GM19467 (cell line): ENCODE measurements at regions not wholly inside any gene's neighbourhood (a gene's known extent, or its start where the extent isn't known, plus 50 kb on each side); places are given as distances from the start of the nearest gene placed in this dataset.

Experiments
- ATAC-seq: cut with Tn5 transposase; IDR thresholded peaks from one replicate; pipeline ENCODE4 v1.9.1; 2021; ENCODE audit warnings: mild to moderate bottlenecking, moderate library complexity; ENCODE audit not compliant: unreplicated experiment

DNA sequence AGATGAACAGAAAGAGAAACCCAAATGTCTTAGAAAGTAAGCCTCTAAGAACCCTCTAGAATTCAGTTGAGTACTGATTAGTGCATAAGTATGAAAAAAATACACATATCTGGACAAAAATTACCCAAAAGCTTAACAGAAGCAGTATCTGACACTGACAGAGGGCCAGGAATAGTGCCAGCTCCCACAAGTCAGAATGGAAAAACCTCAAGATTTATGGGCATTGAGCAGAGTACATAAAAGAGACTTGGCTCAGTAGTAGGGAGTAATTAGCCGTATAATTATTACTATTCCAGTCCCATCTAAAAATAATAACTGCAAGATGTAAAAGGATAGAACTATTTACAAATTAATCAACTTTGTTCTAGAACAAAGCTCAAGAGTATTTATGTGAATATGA, 834.5 kb downstream of the FAM181B start:
- no peak for ATAC-seq

DNA sequence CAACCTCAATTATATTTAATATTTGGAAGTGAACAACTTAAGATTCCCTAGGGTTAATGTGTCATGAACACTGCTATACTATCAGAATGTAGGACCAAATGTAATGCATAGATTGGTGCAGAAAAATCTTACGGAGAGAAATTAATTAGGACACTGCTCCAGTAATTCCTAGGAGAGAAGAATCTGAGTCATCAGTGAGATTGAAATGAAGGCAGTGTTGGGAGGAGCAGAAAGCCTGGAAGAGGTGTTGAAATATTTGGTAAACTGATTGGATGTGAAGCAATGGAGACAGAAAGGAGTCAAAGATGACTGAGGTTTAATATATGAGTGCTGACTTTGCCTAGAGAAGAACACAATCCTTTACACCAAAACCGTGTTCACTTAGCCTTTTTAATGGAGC, 836.0 kb downstream of the FAM181B start:
- no peak for ATAC-seq

DNA sequence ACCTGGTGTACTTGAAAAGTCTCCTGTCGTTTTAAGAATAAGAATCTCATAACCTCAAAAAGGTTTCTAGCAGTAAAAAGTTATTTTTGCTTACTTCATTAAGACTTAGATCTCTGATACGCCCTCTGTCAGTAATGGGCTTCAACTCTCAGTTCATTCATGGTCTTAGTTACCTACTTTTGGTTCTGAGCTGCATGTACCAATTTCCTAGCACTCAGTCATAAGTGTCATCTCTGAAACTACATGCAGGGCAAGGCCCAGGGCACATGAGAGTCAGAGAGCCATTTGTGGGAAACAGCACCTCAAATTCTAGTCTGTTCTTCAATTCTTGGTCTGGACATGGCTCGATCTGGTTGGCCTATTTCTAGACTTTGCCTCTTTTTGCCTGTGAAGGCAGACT, 838.4 kb downstream of the FAM181B start:
- no peak for ATAC-seq

DNA sequence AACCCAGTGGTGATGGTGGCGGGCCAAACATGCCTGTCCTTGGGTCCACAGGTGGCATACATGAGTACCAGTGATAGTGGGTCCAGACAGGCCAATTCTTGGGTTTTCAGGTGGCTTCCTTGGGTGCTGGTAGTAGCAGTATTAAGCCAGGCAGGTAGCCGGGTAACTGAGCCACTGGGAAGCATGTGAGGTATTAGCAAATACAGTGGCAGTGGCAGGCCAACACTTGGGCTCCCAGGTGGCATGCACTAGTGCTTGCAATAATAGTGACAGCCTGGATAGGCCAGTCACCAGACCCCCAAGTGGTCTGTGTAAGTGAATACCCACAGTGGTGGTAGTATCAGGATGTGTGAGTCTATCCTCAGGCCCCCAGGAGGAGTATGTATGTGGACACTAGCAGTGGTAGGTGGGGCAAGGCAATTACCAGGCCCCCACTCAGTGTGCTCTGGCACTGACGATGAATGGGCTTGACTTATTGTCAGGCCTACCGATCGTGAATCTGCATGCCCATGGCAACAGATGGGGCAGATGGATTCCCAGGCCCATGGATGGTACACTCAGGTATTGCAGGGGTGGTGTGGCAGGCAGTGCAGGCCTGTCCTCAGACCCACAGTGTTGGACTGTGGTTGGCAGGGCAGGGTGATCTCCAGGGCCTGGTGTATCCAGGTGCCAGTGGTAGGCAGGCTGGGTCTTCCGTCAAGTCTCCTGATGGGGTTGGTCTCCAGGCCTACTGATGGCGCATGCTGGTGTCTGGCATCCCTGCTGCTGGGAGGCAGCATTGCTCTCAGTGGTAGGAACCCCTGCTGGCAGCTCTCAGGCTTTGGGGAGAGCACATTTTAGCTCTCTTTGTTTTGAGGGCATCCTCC, 840.7 kb downstream of the FAM181B start:
- no peak for ATAC-seq

DNA sequence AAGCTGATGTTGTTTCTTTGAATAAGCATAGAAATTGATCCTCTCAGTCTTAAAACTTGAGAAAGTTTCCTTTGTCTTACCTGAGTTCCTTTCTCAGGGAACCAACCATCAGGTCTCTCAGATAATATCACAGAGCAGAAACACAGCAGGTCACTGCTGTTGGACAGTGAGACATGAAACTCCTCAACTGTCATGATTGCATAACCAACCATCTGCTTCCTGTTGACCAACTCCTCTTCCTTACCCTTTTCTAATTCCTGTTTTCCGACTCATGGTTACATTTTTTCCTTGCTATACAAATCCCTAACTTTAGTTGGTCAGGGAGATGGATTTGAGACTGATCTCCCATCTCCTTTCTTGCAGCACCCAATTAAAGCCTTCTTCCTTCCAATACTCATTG, 845.3 kb downstream of the FAM181B start:
- no peak for ATAC-seq

DNA sequence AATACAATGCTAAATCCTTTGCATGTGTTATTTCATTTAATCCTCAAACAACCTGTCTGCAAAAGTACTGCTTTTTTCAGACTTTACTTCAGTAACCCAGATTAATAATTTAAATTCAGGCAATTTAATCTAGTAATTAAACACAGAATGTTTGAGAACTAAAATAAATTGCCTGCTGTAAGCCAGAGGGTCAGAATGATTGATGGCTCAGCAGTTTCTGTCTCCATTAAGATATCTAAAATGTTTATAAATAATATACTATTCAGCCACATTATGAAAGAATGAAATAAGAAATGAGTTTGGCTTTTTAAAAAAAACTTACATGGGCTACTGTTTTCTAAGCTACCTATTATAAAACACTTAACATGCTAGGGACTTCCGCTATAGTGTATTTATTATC, 846.0 kb downstream of the FAM181B start:
- no peak for ATAC-seq

DNA sequence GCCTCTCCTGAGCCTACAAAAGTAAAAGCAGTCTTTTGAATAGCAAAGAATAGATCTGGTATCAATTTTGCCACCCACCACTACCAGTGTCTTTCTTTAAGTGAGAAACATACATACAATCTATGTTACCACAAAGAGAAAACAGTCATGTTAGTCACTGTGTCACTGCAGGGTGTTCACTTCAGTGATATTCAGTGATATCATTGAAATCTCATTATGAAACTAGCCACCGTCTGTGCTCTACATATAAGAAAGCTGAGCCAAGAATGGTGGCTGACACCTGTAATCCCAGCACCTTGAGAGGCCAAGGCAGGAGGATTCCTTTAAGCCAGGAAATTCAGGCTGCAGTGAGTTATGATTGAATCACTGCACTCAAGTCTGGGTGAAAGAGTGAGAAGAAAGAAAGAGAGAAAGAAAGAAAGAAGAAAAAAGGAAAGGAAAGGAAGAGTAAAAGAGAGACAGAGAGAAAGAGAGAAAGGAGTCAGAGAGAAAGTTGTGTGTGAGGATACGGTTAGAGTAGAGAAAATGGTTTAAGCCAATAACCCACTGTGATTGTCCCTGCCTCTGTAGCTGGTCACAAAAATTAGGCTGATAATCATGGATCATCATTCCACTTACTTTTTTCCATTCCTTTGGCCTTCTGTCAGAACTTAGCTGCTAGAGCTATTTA, 847.1 kb downstream of the FAM181B start:
- ATAC-seq = no peak

DNA sequence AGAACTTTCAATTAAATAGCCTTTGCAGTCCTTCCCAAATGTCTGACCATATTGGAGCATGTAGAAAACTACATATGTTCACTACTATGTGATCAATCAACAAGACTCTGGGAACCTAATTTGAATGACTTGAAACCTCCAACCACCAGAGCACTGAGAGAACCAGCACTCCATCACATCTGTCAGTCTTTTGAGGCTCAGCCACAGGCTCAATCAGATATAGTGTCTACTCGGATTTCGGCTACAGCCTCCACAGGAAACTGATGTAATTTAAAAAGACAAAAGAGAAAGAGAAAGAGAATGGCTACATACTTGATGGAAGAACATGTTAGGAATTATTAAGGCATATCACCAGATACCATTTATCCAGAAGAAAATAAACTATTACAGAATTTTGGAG, 859.0 kb downstream of the FAM181B start:
- ATAC-seq = no peak

DNA sequence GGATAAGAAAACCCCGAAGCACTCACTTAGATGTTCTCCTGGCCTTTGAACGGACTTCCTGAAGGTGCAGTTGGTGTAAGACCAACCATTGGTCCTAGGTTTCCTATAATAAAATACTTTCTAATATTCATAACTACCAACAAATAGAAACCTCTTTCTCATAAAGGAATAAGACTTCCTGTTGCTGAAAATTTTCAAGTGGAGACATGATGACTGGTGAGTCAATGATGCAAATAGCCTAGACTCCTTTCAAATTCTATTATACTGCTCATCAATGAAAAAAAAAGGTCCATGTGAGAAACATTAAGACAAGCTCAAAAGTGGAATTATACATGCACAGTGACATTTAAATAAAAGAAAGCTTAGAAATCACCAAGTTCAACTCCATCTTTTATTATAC, 862.8 kb downstream of the FAM181B start:
- ATAC-seq = no peak

DNA sequence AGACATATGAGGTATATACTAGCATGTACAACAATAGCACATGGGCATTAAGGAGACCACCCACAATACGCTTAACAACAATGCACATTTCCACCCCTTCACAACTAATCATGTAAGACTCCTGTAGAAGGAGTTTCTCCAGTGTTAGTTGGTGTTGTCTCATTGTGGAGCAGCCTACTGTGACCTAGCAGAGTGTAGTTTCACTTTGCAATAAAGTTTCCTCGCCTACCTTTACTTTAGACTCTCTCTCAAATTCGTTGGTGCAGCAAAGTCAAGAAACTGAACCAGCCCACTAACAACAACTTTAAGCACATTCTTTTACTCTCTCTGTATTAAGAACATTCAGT, 863.6 kb downstream of the FAM181B start:
- ATAC-seq = peak; percentile 61

DNA sequence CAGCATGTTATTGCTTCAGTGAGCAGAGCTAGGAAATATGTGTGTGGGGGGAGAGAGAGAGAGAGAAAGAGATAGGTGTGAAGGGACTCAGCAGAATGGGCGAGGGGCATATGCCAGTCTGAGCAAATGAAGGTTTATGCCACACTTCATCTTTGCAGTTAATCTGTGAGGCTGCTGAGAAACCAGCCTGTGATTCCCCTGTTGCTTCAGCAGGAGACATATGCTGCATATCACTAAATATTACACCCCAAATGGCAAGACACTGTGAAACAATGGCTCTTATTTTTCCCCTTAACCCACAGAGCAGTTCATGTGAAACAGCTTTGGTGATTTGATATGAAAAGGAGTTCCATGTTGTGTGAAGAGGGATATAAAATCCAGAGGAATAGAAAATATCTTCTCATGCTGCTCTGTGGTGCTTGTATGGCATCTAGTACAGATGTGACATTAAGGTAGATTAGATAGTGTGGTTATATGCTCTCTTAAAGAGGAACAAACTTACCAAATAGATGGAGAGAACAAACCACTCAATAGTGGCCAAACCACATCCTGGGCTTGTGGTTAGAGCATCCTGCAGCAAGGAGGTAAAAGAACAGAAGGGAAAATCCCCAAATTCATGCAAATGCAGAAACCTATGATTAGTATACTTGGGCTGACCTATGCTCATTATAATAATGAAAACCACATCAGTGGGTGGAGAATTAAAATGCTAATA, 864.2 kb downstream of the FAM181B start:
- ATAC-seq = peak; percentile 95

DNA sequence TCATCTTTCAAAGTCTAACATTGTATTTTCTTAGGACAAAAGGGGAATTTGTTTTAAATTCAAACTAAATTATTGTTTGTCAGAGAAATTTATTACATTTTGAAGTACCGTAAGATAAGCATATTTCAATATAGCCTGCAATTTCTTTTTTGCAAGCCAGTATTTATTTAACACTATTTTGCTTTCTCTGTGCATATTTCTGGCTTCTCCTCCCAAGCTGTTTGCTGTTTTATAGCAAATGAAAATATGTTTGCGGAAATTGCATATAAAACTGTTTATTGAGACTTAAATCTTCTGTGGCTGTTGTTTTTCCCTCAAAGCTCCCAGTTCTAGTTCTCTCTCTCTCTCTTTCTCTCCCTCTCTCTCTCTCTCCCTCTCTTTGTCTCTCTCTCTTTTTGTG, 866.8 kb downstream of the FAM181B start:
- no peak for ATAC-seq

DNA sequence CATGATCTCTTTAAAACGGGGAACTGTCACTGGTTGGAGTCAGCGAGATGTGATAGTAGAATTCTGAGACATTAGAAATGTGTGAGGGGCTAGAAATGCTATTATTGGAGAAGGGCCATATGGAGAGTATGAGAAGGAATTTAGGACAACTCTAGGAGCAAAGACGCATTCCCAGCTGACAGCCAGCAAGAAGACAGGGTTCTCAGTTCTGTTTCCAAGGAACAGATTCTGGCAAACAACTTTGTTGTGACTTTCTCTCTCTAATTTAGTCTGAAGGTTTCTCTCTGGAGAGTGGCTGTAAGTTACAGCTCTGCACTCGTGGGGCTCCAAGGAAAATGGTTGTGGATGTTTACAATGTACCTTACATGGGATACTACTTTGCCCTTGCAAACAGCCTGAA, 876.3 kb downstream of the FAM181B start:
- no peak for ATAC-seq

DNA sequence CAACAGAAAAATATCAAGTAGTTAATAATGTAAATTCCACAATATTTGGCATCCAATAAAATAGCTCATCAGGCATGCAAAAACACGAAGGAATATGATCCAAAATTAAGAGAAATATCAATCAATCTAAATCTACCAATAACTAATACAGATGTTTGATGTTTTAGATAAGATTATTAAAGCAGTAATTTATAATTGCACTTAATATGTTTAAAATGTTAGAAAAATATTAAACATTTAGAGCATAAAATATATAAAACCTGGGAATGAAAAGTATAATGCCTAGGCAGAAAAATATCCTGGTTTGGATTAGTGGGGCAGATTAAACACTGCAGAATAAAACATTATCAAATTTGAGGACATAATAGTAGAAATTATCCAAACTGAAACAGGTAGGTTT, 879.9 kb downstream of the FAM181B start:
- ATAC-seq = no peak

DNA sequence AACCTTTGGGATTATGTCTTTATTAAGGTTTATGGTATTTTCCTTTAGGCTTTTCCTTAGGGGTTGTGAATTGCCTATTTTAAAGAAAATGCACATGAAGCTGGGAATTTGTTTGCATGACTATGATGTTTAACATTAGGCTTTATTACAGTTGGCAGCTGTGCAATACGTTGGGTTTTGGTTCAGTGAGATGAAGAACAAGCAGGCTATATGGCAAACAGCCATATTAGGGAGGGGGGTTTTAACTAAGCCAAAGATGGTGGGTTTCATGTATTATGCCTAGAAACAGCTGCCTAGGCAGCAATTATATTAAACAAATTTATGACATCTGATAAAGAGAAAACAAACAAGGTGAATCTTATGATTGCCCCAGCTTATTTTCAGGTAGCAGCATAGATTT, 880.8 kb downstream of the FAM181B start:
- ATAC-seq = no peak

DNA sequence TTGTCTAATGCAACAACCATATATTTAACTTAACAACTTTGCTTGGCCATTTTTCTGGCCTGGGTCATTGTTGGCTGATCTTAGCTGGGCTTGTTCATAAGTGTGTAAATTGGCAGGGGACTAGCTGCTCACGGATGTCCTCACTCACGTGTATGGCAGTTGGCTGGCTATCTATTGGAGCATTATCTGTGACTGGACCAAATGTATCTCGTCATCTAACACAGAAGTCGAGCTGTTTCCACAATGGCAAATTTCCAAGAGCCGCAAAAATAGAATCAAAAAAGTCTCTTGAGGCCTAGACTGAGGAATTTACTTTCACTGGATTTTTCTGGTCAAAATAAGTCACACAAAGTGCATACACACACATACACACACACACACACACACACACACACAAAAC, 893.3 kb downstream of the FAM181B start:
- no peak for ATAC-seq

DNA sequence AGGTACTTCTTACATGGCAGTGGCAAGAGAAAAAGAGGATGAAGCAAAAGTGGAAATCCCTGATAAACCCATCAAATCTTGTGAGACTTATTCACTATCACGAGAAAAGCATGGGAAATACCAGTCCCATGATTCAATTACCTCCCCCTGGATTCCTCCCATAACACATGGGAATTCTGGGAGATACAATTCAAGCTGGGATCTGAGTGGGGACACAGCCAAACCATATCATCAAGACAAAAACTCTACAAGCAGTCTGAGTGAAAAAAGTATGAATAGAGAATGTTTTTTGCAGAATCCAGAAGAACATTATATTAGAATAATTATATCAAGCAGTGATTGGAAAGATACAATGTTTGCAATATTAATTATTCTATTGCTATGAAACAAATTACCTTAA, 893.7 kb downstream of the FAM181B start:
- no peak for ATAC-seq

DNA sequence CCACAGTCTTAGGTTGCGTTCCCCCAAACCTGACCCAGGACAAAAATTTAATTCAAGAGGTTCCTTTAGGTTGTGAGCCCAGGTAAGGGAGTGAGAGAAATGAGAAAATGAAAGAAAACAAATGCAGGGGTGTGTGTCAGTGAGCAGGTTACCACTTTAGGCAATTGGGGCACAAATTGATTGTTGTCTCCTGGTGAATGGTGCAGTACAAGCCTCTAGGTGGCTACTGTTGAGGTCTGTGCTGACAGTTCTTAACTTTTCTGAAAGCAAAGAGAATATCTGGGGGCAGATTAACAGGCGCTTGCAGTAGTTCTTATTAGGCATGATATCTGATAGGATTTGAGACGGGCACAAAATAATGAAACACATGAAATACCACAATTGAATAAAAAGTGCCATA, 894.6 kb downstream of the FAM181B start:
- no peak for ATAC-seq

DNA sequence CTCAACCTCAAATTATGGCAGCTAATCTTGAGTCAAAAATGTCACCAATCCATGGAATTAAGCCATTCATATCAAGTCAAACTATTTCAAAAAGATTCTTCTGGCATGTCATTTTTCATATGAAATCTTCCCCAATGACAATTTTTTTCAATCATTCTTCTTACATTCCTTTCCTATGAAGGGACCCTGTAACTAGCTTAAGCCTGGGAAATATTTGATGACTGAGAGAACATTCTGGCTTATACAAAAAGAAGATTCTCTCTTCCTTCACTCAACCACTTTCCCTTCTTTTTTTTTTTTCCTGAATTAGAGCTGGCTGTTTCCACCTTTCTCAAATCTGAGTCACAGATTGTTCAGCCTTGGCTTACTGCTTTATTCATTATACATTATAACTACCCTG, 903.7 kb downstream of the FAM181B start:
- no peak for ATAC-seq

DNA sequence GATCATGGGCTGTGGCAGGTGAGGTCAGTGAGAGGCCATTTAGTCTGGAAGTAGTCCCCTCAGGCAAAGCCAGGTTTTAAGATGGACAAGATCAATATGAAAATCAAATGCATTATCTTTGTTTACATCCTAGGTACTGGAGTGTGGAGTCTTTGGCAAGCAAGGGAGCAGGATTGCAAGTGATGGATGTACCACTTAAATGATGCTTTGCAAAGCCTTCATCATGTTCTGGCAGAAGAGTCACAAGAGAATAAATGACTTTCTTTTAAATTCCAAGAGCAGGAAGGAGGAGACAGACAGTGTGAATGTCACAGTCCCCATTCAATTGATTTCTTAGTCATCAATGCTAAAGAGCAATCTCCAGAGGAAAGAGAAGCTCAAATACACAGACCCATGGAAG, 908.3 kb downstream of the FAM181B start:
- ATAC-seq = no peak

DNA sequence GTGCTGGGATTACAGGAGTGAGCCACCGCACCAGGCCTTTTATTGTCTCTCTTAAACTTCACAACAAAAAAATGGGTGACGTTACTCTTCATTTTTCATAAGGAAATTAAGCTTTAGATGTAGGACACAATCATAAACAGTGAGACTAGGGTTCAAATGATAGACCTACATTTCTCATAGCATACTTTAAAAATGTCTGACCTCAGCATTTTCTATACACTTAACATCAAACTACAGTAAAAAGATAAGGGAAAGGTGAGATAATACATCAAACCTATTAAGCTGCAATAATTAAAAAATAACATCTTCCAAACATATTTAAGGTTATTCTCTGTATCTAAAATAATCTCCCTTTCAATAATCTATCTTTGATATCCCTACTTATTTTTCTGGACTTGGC, 914.2 kb downstream of the FAM181B start:
- ATAC-seq = no peak

DNA sequence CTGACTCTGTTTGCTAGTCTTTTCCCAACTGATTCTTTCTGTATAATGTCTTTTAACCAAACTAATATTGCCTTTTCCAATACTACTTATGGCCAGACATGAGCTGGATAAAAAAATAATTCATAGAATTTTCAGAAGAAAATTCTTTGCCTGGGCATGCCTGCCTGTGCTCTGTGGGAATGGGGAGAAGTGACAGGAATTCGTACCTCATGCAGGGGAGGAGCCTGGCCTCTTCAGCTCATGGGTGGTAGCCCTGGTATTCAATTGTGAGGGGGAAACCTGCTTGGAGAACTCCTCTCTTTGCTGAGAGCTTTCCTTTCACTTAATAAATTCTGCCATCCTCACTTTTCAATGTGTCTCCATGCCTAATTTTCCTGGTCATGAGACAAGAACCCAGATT, 928.8 kb downstream of the FAM181B start:
- ATAC-seq = no peak
